Panc1 (cell line): ENCODE measurements at regions not wholly inside any gene's neighbourhood (a gene's known extent, or its start where the extent isn't known, plus 50 kb on each side); places are given as distances from the start of the nearest gene placed in this dataset.

ENCODE experiments used
- POLR2AphosphoS5 ChIP-seq: IDR thresholded peaks from 2 replicates; pipeline ENCODE4 v1.6.1; 2012; ENCODE audit warnings: mild to moderate bottlenecking, low read depth, low read length, moderate library complexity
- SIN3A ChIP-seq: IDR thresholded peaks from 2 replicates; pipeline ENCODE4 v1.6.1; 2012; ENCODE audit warnings: low read depth, mild to moderate bottlenecking, low read length, moderate library complexity, borderline replicate concordance; ENCODE audit not compliant: insufficient read depth
- TF ChIP-seq, protein P1 (sequence below): fragments of 450-650 bp; IDR thresholded peaks from 2 replicates; pipeline ENCODE4 v1.5.1; 2017; ENCODE audit warnings: mild to moderate bottlenecking
- TF ChIP-seq, protein P2 (sequence below), 2 experiments: IDR thresholded peaks; 2 replicates each; pipeline ENCODE4 v1.6.1; 2011 to 2012; ENCODE audit warnings: low read depth in 2 of 2, control low read depth in 1 of 2, low read length in 1 of 2, mild to moderate bottlenecking in 1 of 2, moderate library complexity in 1 of 2; ENCODE audit not compliant: insufficient read depth in 1 of 2

DNA sequence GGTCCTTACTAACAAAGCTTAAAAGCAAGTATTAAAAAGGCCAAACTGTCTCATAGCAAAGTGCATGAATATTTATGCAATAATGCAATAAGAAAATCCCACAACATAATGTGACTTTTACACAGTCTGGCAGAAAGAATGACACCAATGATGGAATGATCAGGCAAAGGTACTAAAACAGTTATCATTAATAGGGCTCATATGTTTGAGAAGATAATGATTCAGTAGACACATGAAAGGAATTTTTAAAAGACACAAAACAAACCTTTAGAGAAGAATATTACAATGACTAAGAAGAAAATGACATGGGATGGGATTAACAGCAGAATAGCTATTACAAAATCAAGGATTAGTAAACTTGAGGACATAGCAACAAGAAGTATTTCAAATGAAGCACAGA lies 1411.2 kb upstream of the TMEM132C start:
- TF ChIP-seq, protein P1, sequence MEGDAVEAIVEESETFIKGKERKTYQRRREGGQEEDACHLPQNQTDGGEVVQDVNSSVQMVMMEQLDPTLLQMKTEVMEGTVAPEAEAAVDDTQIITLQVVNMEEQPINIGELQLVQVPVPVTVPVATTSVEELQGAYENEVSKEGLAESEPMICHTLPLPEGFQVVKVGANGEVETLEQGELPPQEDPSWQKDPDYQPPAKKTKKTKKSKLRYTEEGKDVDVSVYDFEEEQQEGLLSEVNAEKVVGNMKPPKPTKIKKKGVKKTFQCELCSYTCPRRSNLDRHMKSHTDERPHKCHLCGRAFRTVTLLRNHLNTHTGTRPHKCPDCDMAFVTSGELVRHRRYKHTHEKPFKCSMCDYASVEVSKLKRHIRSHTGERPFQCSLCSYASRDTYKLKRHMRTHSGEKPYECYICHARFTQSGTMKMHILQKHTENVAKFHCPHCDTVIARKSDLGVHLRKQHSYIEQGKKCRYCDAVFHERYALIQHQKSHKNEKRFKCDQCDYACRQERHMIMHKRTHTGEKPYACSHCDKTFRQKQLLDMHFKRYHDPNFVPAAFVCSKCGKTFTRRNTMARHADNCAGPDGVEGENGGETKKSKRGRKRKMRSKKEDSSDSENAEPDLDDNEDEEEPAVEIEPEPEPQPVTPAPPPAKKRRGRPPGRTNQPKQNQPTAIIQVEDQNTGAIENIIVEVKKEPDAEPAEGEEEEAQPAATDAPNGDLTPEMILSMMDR: no peak
- no peak for TF ChIP-seq SIN3A
- TF ChIP-seq POLR2AphosphoS5: no peak
- TF ChIP-seq, protein P2, sequence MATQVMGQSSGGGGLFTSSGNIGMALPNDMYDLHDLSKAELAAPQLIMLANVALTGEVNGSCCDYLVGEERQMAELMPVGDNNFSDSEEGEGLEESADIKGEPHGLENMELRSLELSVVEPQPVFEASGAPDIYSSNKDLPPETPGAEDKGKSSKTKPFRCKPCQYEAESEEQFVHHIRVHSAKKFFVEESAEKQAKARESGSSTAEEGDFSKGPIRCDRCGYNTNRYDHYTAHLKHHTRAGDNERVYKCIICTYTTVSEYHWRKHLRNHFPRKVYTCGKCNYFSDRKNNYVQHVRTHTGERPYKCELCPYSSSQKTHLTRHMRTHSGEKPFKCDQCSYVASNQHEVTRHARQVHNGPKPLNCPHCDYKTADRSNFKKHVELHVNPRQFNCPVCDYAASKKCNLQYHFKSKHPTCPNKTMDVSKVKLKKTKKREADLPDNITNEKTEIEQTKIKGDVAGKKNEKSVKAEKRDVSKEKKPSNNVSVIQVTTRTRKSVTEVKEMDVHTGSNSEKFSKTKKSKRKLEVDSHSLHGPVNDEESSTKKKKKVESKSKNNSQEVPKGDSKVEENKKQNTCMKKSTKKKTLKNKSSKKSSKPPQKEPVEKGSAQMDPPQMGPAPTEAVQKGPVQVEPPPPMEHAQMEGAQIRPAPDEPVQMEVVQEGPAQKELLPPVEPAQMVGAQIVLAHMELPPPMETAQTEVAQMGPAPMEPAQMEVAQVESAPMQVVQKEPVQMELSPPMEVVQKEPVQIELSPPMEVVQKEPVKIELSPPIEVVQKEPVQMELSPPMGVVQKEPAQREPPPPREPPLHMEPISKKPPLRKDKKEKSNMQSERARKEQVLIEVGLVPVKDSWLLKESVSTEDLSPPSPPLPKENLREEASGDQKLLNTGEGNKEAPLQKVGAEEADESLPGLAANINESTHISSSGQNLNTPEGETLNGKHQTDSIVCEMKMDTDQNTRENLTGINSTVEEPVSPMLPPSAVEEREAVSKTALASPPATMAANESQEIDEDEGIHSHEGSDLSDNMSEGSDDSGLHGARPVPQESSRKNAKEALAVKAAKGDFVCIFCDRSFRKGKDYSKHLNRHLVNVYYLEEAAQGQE (IDR thresholded peaks at IDR 0.05; ENCODE audit: insufficient read depth in 1 of 2, low read depth in 2 of 2, low read length in 1 of 2): no peak
